ENCODE measurements at regions not wholly inside any gene's neighbourhood (a gene's known extent, or its start where the extent isn't known, plus 50 kb on each side); places are given as distances from the start of the nearest gene placed in this dataset.

DNA sequence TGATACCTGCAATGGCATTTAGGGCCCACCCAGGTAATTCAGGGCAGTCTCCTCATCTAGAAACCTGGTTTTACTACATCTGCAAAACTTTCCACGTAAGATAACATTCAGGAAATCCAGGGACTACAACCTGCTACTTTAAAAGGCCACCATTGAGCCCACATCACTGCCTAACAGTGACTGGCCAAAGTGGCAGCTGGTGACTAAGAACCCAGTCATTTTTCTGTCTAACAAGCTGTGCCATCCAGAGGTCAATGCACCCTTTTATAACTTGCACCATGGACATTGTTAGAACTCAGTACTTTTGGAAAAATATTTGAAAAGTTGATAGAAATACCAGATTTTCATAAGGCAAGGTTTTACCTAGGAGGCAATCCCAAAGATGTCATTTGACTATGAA, 492.4 kb downstream of the OTOL1 start:
- TF ChIP-seq CTCF (IDR thresholded peaks at IDR 0.05; ENCODE audit: insufficient read depth, low read depth, low read length) (no peak), EZH2 (IDR thresholded peaks at IDR 0.05; ENCODE audit: insufficient read depth, low read length) (no peak)
